PC-3 (cell line): ENCODE measurements at regions not wholly inside any gene's neighbourhood (a gene's known extent, or its start where the extent isn't known, plus 50 kb on each side); places are given as distances from the start of the nearest gene placed in this dataset.
"Not testable (repeated sequence)": the region's sequence is repeated elsewhere in the genome, so short reads cannot be mapped to it uniquely, and the experiment has no call there.

Experiments used
- ATAC-seq: fragments of 200-7000 bp; cut with Tn5 transposase; 2 replicates; pipeline ENCODE4 v1.9.1; 2020; ENCODE audit warnings: mild to moderate bottlenecking, moderate library complexity
- BruUV-seq: library from RNA; stranded (reverse); fragments of 400-500 nt; replicated peaks from 2 replicates; lab custom pipeline; 2021; lab: Mats Ljungman, UMichigan
- CTCF ChIA-PET: fragments of 300-600 bp; sonication (Branson Sonifier 250); formaldehyde crosslinking; loops from one replicate; lab custom pipeline; 2022; ENCODE audit warnings: antibody characterized with exemption; lab: Charles Lee
- POLR2A ChIA-PET: fragments of 300-600 bp; sonication (Branson Sonifier 250); formaldehyde crosslinking; loops from one replicate; lab custom pipeline; 2022; ENCODE audit warnings: antibody characterized with exemption; ENCODE audit not compliant: unreplicated experiment; lab: Charles Lee
- DNase-seq: peaks from one replicate; pipeline ENCODE4 v3.0.0-alpha.2; 2015
- H2AFZ ChIP-seq: fragments of 300-600 bp; sonication (generic); 2 replicates; pipeline ENCODE4 v1.6.0; 2016; ENCODE audit warnings: antibody characterized with exemption, low read length
- H3F3A ChIP-seq: fragments of 300-600 bp; sonication (generic); one replicate; pipeline ENCODE4 v1.6.0; 2017; ENCODE audit warnings: antibody characterized with exemption, low read length, control low read depth, mild to moderate bottlenecking; ENCODE audit not compliant: unreplicated experiment
- H3K27ac ChIP-seq: fragments of 300-600 bp; sonication (generic); 2 replicates; pipeline ENCODE4 v1.5.1; 2016; ENCODE audit warnings: mild to moderate bottlenecking, low read length
- H3K27me3 ChIP-seq: fragments of 300-600 bp; sonication (generic); 2 replicates; pipeline ENCODE4 v1.6.1; 2016; ENCODE audit warnings: low read length, mixed read lengths
- H3K36me3 ChIP-seq: fragments of 300-600 bp; sonication (generic); 2 replicates; pipeline ENCODE4 v1.6.1; 2016; ENCODE audit warnings: low read depth, mixed run types, low read length, mixed read lengths
- H3K4me1 ChIP-seq: fragments of 300-600 bp; sonication (generic); 2 replicates; pipeline ENCODE4 v1.5.1; 2016; ENCODE audit warnings: low read length; ENCODE audit not compliant: insufficient read depth
- H3K4me2 ChIP-seq: fragments of 300-600 bp; sonication (generic); 2 replicates; pipeline ENCODE4 v1.6.0; 2016; ENCODE audit warnings: low read length
- H3K4me3 ChIP-seq: fragments of 300-600 bp; sonication (generic); 2 replicates; pipeline ENCODE4 v1.5.1; 2016; ENCODE audit warnings: mild to moderate bottlenecking, low read length, mixed read lengths
- H3K79me2 ChIP-seq: fragments of 300-600 bp; sonication (generic); 2 replicates; pipeline ENCODE4 v1.6.1; 2017; ENCODE audit warnings: low read length, mixed read lengths
- H3K9ac ChIP-seq: fragments of 300-600 bp; sonication (generic); 2 replicates; pipeline ENCODE4 v1.6.0; 2016; ENCODE audit warnings: mild to moderate bottlenecking, low read length
- H3K9me2 ChIP-seq: fragments of 300-600 bp; sonication (generic); replicated peaks from 2 replicates; pipeline ENCODE4 v1.6.1; 2016; ENCODE audit warnings: mixed run types, low read length, mixed read lengths
- H3K9me3 ChIP-seq: fragments of 300-600 bp; sonication (generic); 2 replicates; pipeline ENCODE4 v1.6.1; 2016; ENCODE audit warnings: low read length, mixed read lengths
- H4K20me1 ChIP-seq: fragments of 300-600 bp; sonication (generic); 2 replicates; pipeline ENCODE4 v1.6.1; 2016; ENCODE audit warnings: low read length, mixed read lengths
- CTCF ChIP-seq: fragments of 300-600 bp; sonication (generic); conservative IDR thresholded peaks from 2 replicates; pipeline ENCODE4 v1.5.1; 2017; ENCODE audit warnings: antibody characterized with exemption, low read depth, mild to moderate bottlenecking, low read length
- EZH2 ChIP-seq: fragments of 300-600 bp; sonication (generic); IDR thresholded peaks from one replicate; pipeline ENCODE4 v1.6.1; 2017; ENCODE audit warnings: antibody characterized with exemption, mild to moderate bottlenecking, low read length; ENCODE audit not compliant: unreplicated experiment
- EZH2phosphoT487 ChIP-seq: fragments of 300-600 bp; sonication (generic); IDR thresholded peaks from 2 replicates; pipeline ENCODE4 v1.6.1; 2018; ENCODE audit warnings: mild to moderate bottlenecking, antibody characterized with exemption, low read length, borderline replicate concordance
- intact Hi-C: fragments of 100-400 bp; cut with micrococcal nuclease; formaldehyde crosslinking; loops from 2 replicates; pipeline ENCODE4 v1.9.0; 2023

DNA sequence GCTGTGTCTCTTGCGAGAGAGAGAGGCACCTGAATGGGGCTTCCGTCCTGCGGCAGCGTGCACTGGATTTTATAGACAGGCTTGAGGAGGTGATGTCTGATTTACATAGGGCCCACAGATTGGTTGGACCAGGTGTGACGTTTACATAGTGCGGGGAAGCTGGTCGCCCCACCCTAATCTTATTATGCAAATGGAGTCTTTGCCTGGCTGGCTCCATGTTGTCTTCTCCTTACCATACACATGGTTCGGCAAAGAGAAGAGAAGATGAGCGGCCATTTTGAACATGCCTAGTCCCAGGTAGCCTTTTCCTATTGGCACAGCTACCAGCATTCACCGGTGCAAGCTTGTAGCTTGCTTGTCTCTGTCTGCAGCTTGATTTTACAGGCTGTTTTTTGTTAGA lies 238.5 kb upstream of the GALNT17 start:
- CTCF ChIA-PET: no interaction called here
- H2AFZ ChIP-seq: no peak overlapping the region
- no peaks in the 10 kb centered on the region for H3K79me2 ChIP-seq
- H3K36me3 ChIP-seq: no peaks in the 10 kb centered on the region
- no peaks in the 10 kb centered on the region for H3K4me1 ChIP-seq
- POLR2A ChIA-PET: no interaction called here
- H3K4me3 ChIP-seq: no peak overlapping the region
- no peak overlapping the region for H3K27ac ChIP-seq
- no peak for TF ChIP-seq EZH2phosphoT487
- TF ChIP-seq CTCF: no peak
- no peak for TF ChIP-seq EZH2
- H3K4me2 ChIP-seq: no peak overlapping the region
- no peaks in the 10 kb centered on the region for H4K20me1 ChIP-seq
- no peaks in the 10 kb centered on the region for H3F3A ChIP-seq
- no peaks in the 10 kb centered on the region for H3K27me3 ChIP-seq
- H3K9ac ChIP-seq: no peak overlapping the region
- intact Hi-C loops: no loop called here
- ATAC-seq (no peak), DNase-seq (no peak)
- no TSS peak for BruUV-seq
- no peaks in the 10 kb centered on the region for H3K9me3 ChIP-seq
- H3K9me2 ChIP-seq: no peaks in the 10 kb centered on the region

DNA sequence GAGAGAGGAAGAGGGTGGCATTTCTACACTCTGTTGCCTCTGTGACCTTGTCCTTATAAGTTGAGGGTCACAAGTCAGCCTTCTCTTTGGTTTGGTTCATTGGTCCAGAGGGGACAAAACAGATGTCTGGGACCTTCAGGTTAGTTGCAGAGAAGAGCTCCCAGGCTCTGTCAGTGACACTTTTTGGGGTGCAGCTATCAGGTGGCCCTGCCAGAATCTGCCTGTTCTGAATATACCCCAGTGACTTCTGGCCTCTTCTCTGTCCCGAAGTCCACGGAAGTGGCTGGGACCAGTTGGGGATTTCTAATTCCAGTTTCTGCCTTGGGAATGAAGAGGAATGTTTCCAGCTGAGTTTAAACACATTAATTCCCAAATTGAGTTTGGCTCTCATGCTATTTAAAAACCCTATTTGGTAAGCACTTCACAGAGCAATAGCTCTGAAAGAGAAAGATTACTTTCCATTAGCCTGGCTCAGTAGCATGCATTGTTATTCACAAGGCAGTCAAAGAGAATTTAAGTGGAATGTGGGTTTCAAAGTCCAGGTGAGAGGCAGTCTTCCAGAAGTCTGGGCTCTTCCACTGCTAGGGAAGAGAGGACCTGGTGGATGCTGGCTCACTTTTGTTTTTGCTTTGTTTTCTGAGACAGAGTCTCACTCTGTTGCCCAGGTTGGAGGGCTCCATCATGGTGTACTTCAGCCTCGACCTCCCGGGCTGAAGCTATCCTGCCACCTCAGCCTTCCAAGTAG lies 237.8 kb upstream of the GALNT17 start:
- no TSS peak for BruUV-seq
- Histone ChIP-seq H3K9me3 (no peaks in the 10 kb centered on the region), H3K27ac (no peak overlapping the region), H3F3A (no peaks in the 10 kb centered on the region), H3K36me3 (no peaks in the 10 kb centered on the region), H4K20me1 (no peaks in the 10 kb centered on the region), H3K4me3 (no peak overlapping the region), H3K4me2 (no peak overlapping the region), H3K79me2 (no peaks in the 10 kb centered on the region), H3K27me3 (no peaks in the 10 kb centered on the region), H2AFZ (no peak overlapping the region), H3K9me2 (no peaks in the 10 kb centered on the region), H3K9ac (no peak overlapping the region), H3K4me1 (no peaks in the 10 kb centered on the region)
- DNase-seq (no peak), ATAC-seq (no peak)
- ChIA-PET CTCF (no interaction called here), POLR2A (no interaction called here)
- intact Hi-C loops: no loop called here
- TF ChIP-seq EZH2 (no peak), CTCF (no peak), EZH2phosphoT487 (no peak)

GRCh38 chr7:70894799-70895198 lies 237.1 kb upstream of the GALNT17 start:
- intact Hi-C loops: no loop called here
- no peaks in the 10 kb centered on the region for H3K9me3 ChIP-seq
- ChIA-PET POLR2A (no interaction called here), CTCF (no interaction called here)
- H3K4me3 ChIP-seq: no peak overlapping the region
- BruUV-seq: no TSS peak
- H3K27me3 ChIP-seq: no peaks in the 10 kb centered on the region
- no peaks in the 10 kb centered on the region for H3K9me2 ChIP-seq
- H3K4me2 ChIP-seq: no peak overlapping the region
- no peaks in the 10 kb centered on the region for H3F3A ChIP-seq
- no peaks in the 10 kb centered on the region for H3K4me1 ChIP-seq
- no peaks in the 10 kb centered on the region for H4K20me1 ChIP-seq
- DNase-seq (no peak), ATAC-seq (no peak)
- H3K9ac ChIP-seq: no peak overlapping the region
- no peak overlapping the region for H2AFZ ChIP-seq
- H3K79me2 ChIP-seq: no peaks in the 10 kb centered on the region
- H3K36me3 ChIP-seq: no peaks in the 10 kb centered on the region
- no peak for TF ChIP-seq CTCF
- no peak for TF ChIP-seq EZH2phosphoT487
- no peak for TF ChIP-seq EZH2
- H3K27ac ChIP-seq: no peak overlapping the region

GRCh38 chr7:70895337-70896200 lies 236.4 kb upstream of the GALNT17 start:
- H3K4me1 ChIP-seq, H3K9ac ChIP-seq, H3K27me3 ChIP-seq, CTCF ChIA-PET, H3K27ac ChIP-seq, ATAC-seq, H3K36me3 ChIP-seq, intact Hi-C loops, H3F3A ChIP-seq, DNase-seq, H3K9me3 ChIP-seq, H4K20me1 ChIP-seq, POLR2A ChIA-PET, H3K4me2 ChIP-seq, H3K4me3 ChIP-seq, BruUV-seq, H2AFZ ChIP-seq, H3K79me2 ChIP-seq, H3K9me2 ChIP-seq: not testable (repeated sequence)
